Left lung (tissue), 4 donors: ENCODE measurements at regions not wholly inside any gene's neighbourhood (a gene's known extent, or its start where the extent isn't known, plus 50 kb on each side); places are given as distances from the start of the nearest gene placed in this dataset.

ENCODE experiments used
- ATAC-seq: fragments of 200-7000 bp; cut with Tn5 transposase; one replicate; pipeline ENCODE4 v1.9.1; 2020; ENCODE audit warnings: moderate library complexity
- DNase-seq, 4 donors: peaks; one replicate each; pipeline ENCODE4 v3.0.0-alpha.2; 2013 to 2020
- H3K27ac ChIP-seq, 2 donors: fragments of 200-600 bp; sonication (generic) in 1 of 2; one replicate each; pipeline versions ENCODE4 v1.5.0 to v1.8.0; 2020 to 2021
- H3K27me3 ChIP-seq, 2 donors: fragments of 200-600 bp; sonication (generic) in 1 of 2; one replicate each; pipeline versions ENCODE4 v1.5.0 to v1.8.0; 2020 to 2021
- H3K36me3 ChIP-seq, 2 donors: fragments of 200-600 bp; sonication (generic) in 1 of 2; one replicate each; pipeline versions ENCODE4 v1.5.0 to v1.8.0; 2020 to 2021
- H3K4me1 ChIP-seq, 2 donors: fragments of 200-600 bp; one replicate each; pipeline ENCODE4 v1.8.0; 2021
- H3K4me3 ChIP-seq, 2 donors: fragments of 200-600 bp; sonication (generic) in 1 of 2; one replicate each; pipeline versions ENCODE4 v1.5.0 to v1.8.0; 2020 to 2021; ENCODE audit warnings: mild to moderate bottlenecking in 1 of 2
- H3K9me3 ChIP-seq, 2 donors: fragments of 200-600 bp; sonication (generic) in 1 of 2; one replicate each; pipeline versions ENCODE4 v1.5.0 to v1.8.0; 2020 to 2021
- CTCF ChIP-seq, 2 donors: fragments of 200-600 bp; sonication (generic) in 1 of 2; IDR thresholded peaks; one replicate each; pipeline versions ENCODE4 v1.5.0 to v1.8.0; 2021; ENCODE audit warnings: antibody characterized with exemption in 2 of 2
- intact Hi-C, 2 donors: fragments of 100-400 bp; cut with DNase I; formaldehyde crosslinking; loops; one replicate each; pipeline versions ENCODE4 v1.11.2 to v1.14.2; 2022
- donor health status: DM: no; HTN: yes; CAD: no.
- donor health status: DM: no; HTN: no; CAD: no.

GRCh38 chr10:54962134-54962900, 161.3 kb upstream of the PCDH15 start:
- no peaks in the 10 kb centered on the region for H3K27me3 ChIP-seq
- H3K4me1 ChIP-seq: no peaks in the 10 kb centered on the region
- no peak overlapping the region for H3K4me3 ChIP-seq
- no peak for TF ChIP-seq CTCF (IDR thresholded peaks at IDR 0.05)
- H3K27ac ChIP-seq: no peak overlapping the region
- ATAC-seq (no peak), DNase-seq (peak in 1 of 4 donors; percentile 37)
- intact Hi-C loops: no loop called here
- no peaks in the 10 kb centered on the region for H3K36me3 ChIP-seq
- H3K9me3 ChIP-seq: peaks cover 0 to 10% of the 10 kb centered on the region in 2 donors

GRCh38 chr10:54961040-54961439, 160.0 kb upstream of the PCDH15 start:
- H3K4me1 ChIP-seq: no peaks in the 10 kb centered on the region
- H3K27me3 ChIP-seq: no peaks in the 10 kb centered on the region
- no peaks in the 10 kb centered on the region for H3K36me3 ChIP-seq
- H3K27ac ChIP-seq: no peak overlapping the region
- intact Hi-C loops: no loop called here
- ATAC-seq (no peak), DNase-seq (peak in 1 of 4 donors; percentile 41)
- TF ChIP-seq CTCF (IDR thresholded peaks at IDR 0.05): no peak
- H3K4me3 ChIP-seq: no peak overlapping the region
- H3K9me3 ChIP-seq: peaks cover 0 to 10% of the 10 kb centered on the region in 2 donors

GRCh38 chr10:54958844-54959243, 157.8 kb upstream of the PCDH15 start:
- no peak for ATAC-seq
- Histone ChIP-seq H3K4me3 (no peak overlapping the region), H3K27me3 (no peaks in the 10 kb centered on the region), H3K27ac (no peak overlapping the region), H3K36me3 (no peaks in the 10 kb centered on the region), H3K9me3 (peaks cover 0 to 10% of the 10 kb centered on the region in 2 donors), H3K4me1 (no peaks in the 10 kb centered on the region)
- no peak for DNase-seq
- intact Hi-C loops: no loop called here
- TF ChIP-seq CTCF (IDR thresholded peaks at IDR 0.05): no peak

- H3K4me1 ChIP-seq: no peaks in the 10 kb centered on the region
- TF ChIP-seq CTCF (IDR thresholded peaks at IDR 0.05): no peak
- DNase-seq (no peak), ATAC-seq (no peak)
- H3K36me3 ChIP-seq: no peaks in the 10 kb centered on the region
- H3K27ac ChIP-seq: no peak overlapping the region
- H3K9me3 ChIP-seq: no peaks in the 10 kb centered on the region
- intact Hi-C loops: no loop called here
- no peak overlapping the region for H3K4me3 ChIP-seq
- H3K27me3 ChIP-seq: no peaks in the 10 kb centered on the region
These were observed 146.6 kb upstream of the PCDH15 start for GRCh38 chr10:54947605-54948004.

- TF ChIP-seq CTCF (IDR thresholded peaks at IDR 0.05): no peak
- no peaks in the 10 kb centered on the region for H3K27me3 ChIP-seq
- H3K36me3 ChIP-seq: no peaks in the 10 kb centered on the region
- no peak for ATAC-seq
- DNase-seq: no peak
- no peaks in the 10 kb centered on the region for H3K4me1 ChIP-seq
- H3K27ac ChIP-seq: no peak overlapping the region
- intact Hi-C loops: no loop called here
- no peak overlapping the region for H3K4me3 ChIP-seq
- H3K9me3 ChIP-seq: no peaks in the 10 kb centered on the region
These were observed 139.4 kb upstream of the PCDH15 start for GRCh38 chr10:54940418-54940817.
